ENCODE measurements at regions not wholly inside any gene's neighbourhood (a gene's known extent, or its start where the extent isn't known, plus 50 kb on each side); places are given as distances from the start of the nearest gene placed in this dataset.
"Not testable (repeated sequence)": the region's sequence is repeated elsewhere in the genome, so short reads cannot be mapped to it uniquely, and the experiment has no call there.

DNA sequence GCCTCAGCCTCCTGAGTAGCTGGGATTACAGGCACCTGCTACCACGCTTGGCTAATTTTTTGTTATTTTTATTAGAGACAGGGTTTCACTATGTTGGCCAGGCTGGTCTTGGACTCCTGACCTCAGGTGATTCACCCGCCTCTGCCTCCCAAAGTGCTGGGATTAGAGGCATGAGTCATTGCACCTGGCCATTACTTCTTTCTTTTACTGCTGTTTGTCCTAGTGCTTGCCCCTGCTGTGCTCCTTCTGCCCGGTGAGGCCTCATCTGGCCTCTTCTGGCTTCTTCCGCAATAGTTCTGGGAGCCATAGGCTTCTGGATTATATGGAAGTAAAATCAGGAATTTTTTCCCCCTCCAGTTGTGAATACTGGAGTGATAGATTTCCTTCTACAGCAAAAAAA, 266.3 kb downstream of the STIM2 start:
- H3K9me3 ChIP-seq (ENCODE audit: low read length); H3K27me3 ChIP-seq (ENCODE audit: insufficient read depth, low read length, poor library complexity, severe bottlenecking); H3K4me3 ChIP-seq (ENCODE audit: low read length); H3K4me1 ChIP-seq (ENCODE audit: insufficient read depth, low read length); H3K27ac Mint-ChIP-seq; H3K36me3 ChIP-seq (ENCODE audit: insufficient read depth, low read length); H3K36me3 Mint-ChIP-seq; DNase-seq; POLR2A ChIA-PET; H3K4me1 Mint-ChIP-seq; H3K27ac ChIP-seq (ENCODE audit: low read depth, low read length); H3K27me3 Mint-ChIP-seq; H3K9me3 Mint-ChIP-seq; CTCF ChIA-PET; H3K4me3 Mint-ChIP-seq: not testable (repeated sequence)

DNA sequence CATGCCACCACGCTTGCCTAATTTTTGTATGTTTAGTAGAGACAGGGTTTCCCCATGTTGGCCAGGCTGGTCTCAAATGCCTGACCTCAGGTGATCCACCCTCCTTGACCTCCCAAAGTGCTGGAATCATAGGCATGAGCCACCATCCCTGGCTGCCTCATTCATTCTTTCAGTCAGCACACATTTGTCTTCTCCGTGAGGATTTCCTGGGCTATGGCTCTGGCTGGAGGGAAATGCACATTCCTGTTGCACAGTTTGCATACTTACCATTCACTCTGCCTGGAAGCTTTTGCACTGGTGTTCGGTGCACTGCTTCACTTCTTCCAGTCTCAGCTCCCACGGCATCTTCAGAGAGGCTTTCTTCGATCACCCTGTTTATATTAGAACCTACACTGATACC, 267.8 kb downstream of the STIM2 start:
- H3K4me3 Mint-ChIP-seq, result no peak overlapping the region
- Histone ChIP-seq H3K27me3 (ENCODE audit: insufficient read depth, low read length, poor library complexity, severe bottlenecking) (no peaks in the 10 kb centered on the region), H3K9me3 (ENCODE audit: low read length) (no peaks in the 10 kb centered on the region), H3K4me1 (ENCODE audit: insufficient read depth, low read length) (no peaks in the 10 kb centered on the region), H3K36me3 (ENCODE audit: insufficient read depth, low read length) (no peaks in the 10 kb centered on the region), H3K27ac (ENCODE audit: low read depth, low read length) (no peak overlapping the region), H3K4me3 (ENCODE audit: low read length) (no peak overlapping the region)
- peaks cover 5 to 7% of the 10 kb centered on the region in 2 donors for H3K27me3 Mint-ChIP-seq
- H3K4me1 Mint-ChIP-seq, result no peaks in the 10 kb centered on the region
- H3K9me3 Mint-ChIP-seq, result peaks cover 0 to 5% (median 2%) of the 10 kb centered on the region in 5 donors
- CTCF ChIA-PET, result no interaction called here
- no peak for DNase-seq
- H3K27ac Mint-ChIP-seq, result no peak overlapping the region
- POLR2A ChIA-PET, result no interaction called here
- H3K36me3 Mint-ChIP-seq, result no peaks in the 10 kb centered on the region

DNA sequence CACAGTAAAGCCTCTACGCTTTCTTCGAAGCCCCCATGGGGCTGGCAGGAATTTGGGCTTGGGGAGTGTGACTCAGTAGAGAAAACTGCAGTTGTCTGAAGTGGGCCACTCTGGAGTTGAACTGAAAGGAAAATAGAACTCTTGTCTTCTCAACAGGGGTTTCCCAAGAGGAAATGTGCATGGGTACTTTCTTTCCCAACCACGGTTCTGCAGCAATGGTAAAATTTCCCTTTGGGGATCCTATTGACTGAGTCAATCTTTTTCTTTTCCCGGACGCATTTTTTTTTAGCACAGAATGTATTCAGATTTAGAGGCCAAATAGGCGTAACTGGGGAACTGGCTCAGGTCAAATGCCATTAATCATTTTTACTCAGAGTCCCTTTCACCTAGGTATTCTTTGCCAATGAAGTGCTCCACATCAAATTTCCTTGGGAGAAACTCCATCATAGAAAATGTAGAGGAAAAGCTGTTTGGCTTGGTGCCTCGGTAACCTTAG, 269.3 kb downstream of the STIM2 start:
- Mint-ChIP-seq H3K36me3 (no peaks in the 10 kb centered on the region), H3K27me3 (peaks cover 6 to 7% of the 10 kb centered on the region in 2 donors), H3K4me3 (no peak overlapping the region), H3K4me1 (no peaks in the 10 kb centered on the region), H3K9me3 (peaks cover 4 to 15% (median 10%) of the 10 kb centered on the region in 5 donors), H3K27ac (no peak overlapping the region)
- Histone ChIP-seq H3K4me1 (ENCODE audit: insufficient read depth, low read length) (no peaks in the 10 kb centered on the region), H3K4me3 (ENCODE audit: low read length) (no peak overlapping the region), H3K9me3 (ENCODE audit: low read length) (no peaks in the 10 kb centered on the region), H3K36me3 (ENCODE audit: insufficient read depth, low read length) (no peaks in the 10 kb centered on the region), H3K27ac (ENCODE audit: low read depth, low read length) (no peak overlapping the region), H3K27me3 (ENCODE audit: insufficient read depth, low read length, poor library complexity, severe bottlenecking) (no peaks in the 10 kb centered on the region)
- no peak for DNase-seq
- ChIA-PET CTCF (no interaction called here), POLR2A (no interaction called here)

DNA sequence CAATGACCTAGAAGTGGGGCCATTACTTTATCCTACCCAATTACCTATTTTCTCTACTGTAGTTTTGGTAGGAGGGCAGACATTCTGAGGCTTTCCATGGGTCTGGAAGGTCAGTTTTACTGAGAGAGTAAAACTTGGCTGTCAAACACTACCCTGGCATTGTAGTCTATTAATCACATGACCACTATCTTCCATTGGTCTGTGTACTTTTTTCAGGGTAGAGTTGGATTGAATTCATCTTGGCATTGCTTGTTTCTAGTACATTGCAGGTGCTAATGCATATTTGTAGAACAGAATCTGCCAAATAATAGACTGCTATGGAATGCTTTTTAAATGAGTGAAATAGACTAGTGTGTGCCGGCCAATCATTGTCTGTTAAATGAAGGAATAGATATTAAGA, 271.9 kb downstream of the STIM2 start:
- H3K9me3 ChIP-seq (ENCODE audit: low read length), result no peaks in the 10 kb centered on the region
- no peak for DNase-seq
- no peak overlapping the region for H3K27ac ChIP-seq (ENCODE audit: low read depth, low read length)
- ChIA-PET CTCF (no interaction called here), POLR2A (no interaction called here)
- Mint-ChIP-seq H3K4me3 (no peak overlapping the region), H3K27ac (no peak overlapping the region), H3K27me3 (peaks cover 6 to 7% of the 10 kb centered on the region in 2 donors), H3K4me1 (no peaks in the 10 kb centered on the region), H3K9me3 (peaks cover 4 to 30% (median 10%) of the 10 kb centered on the region in 5 donors), H3K36me3 (no peaks in the 10 kb centered on the region)
- no peak overlapping the region for H3K4me3 ChIP-seq (ENCODE audit: low read length)
- no peaks in the 10 kb centered on the region for H3K36me3 ChIP-seq (ENCODE audit: insufficient read depth, low read length)
- H3K27me3 ChIP-seq (ENCODE audit: insufficient read depth, low read length, poor library complexity, severe bottlenecking), result no peaks in the 10 kb centered on the region
- no peaks in the 10 kb centered on the region for H3K4me1 ChIP-seq (ENCODE audit: insufficient read depth, low read length)

DNA sequence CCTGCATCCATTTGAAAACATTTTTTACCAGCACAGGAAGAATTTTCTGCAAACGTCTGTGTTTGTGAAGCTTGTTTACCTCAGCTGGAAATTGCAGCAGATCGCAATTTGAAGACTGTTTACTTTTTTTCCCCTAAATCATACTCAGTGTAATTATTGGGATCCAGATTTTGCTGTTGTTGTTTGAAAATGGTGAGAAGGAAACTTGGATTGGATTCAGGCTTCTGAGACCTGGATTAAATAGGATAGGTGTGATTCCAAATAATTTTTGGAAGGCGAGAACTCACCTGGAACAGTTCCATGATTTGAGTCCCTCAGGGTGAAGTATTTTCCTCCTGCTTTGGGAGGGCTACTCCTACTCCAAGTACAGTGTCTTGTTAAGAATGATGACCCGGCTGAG, 279.8 kb downstream of the STIM2 start:
- peaks cover 0 to 10% (median 3%) of the 10 kb centered on the region in 5 donors for H3K9me3 Mint-ChIP-seq
- Histone ChIP-seq H3K36me3 (ENCODE audit: insufficient read depth, low read length) (no peaks in the 10 kb centered on the region), H3K27me3 (ENCODE audit: insufficient read depth, low read length, poor library complexity, severe bottlenecking) (no peaks in the 10 kb centered on the region), H3K4me1 (ENCODE audit: insufficient read depth, low read length) (no peaks in the 10 kb centered on the region), H3K4me3 (ENCODE audit: low read length) (no peak overlapping the region), H3K27ac (ENCODE audit: low read depth, low read length) (no peak overlapping the region), H3K9me3 (ENCODE audit: low read length) (no peaks in the 10 kb centered on the region)
- no peak overlapping the region for H3K4me3 Mint-ChIP-seq
- H3K27ac Mint-ChIP-seq, result no peak overlapping the region
- H3K36me3 Mint-ChIP-seq, result no peaks in the 10 kb centered on the region
- peaks cover 0 to 3% of the 10 kb centered on the region in 2 donors for H3K27me3 Mint-ChIP-seq
- ChIA-PET POLR2A (no interaction called here), CTCF (no interaction called here)
- no peaks in the 10 kb centered on the region for H3K4me1 Mint-ChIP-seq
- no peak for DNase-seq

DNA sequence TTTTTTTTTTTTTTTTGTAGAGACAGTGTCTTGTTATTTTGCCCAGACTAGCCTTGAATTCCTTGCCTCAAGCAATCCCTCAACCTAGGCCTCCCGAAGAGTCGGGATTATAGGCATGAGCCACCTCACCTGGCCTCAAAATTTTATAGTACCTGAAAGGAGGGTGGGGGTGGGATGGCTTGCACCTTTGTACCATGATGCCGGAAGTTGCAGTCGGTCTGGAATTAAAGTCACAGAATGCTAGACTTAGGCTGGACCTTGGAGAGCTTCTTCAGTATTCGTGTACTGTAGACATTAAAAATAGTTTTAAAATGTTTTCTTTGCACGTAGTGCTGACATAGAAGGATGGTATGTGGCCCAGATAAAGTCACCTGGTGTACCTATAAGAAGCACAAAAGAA, 280.9 kb downstream of the STIM2 start:
- Mint-ChIP-seq H3K27me3 (peaks cover 0 to 7% of the 10 kb centered on the region in 2 donors), H3K4me3 (no peak overlapping the region), H3K36me3 (no peaks in the 10 kb centered on the region), H3K27ac (no peak overlapping the region), H3K9me3 (peaks cover 0 to 4% (median 2%) of the 10 kb centered on the region in 5 donors), H3K4me1 (no peaks in the 10 kb centered on the region)
- Histone ChIP-seq H3K27me3 (ENCODE audit: insufficient read depth, low read length, poor library complexity, severe bottlenecking) (no peaks in the 10 kb centered on the region), H3K4me3 (ENCODE audit: low read length) (no peak overlapping the region), H3K27ac (ENCODE audit: low read depth, low read length) (no peak overlapping the region), H3K36me3 (ENCODE audit: insufficient read depth, low read length) (no peaks in the 10 kb centered on the region), H3K4me1 (ENCODE audit: insufficient read depth, low read length) (no peaks in the 10 kb centered on the region), H3K9me3 (ENCODE audit: low read length) (no peaks in the 10 kb centered on the region)
- DNase-seq, result no peak
- ChIA-PET POLR2A (no interaction called here), CTCF (no interaction called here)

DNA sequence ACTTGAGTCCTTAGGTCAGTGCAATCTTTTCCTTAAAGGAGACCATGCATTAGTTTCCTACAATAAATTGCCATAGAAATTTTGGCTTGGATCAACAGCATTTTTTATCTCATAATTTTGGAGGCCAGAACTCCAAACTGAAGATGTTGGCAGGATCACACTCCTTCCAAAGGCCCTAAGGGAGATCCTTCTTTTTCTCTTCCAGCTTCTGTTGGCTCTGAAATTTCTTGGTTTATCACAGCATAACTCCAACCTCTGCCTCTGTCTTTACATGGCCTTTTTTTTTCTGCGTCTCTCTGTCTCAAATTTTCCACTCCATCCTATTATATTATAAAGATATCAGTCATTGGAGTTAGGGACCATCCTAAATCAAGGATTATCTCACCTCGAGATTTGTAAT, 282.2 kb downstream of the STIM2 start:
- Mint-ChIP-seq H3K27ac (no peak overlapping the region), H3K4me3 (no peak overlapping the region), H3K9me3 (peaks cover 0 to 4% (median 3%) of the 10 kb centered on the region in 5 donors), H3K27me3 (peaks cover 0 to 7% of the 10 kb centered on the region in 2 donors), H3K36me3 (no peaks in the 10 kb centered on the region), H3K4me1 (no peaks in the 10 kb centered on the region)
- H3K9me3 ChIP-seq (ENCODE audit: low read length), result no peaks in the 10 kb centered on the region
- CTCF ChIA-PET, result no interaction called here
- no peaks in the 10 kb centered on the region for H3K4me1 ChIP-seq (ENCODE audit: insufficient read depth, low read length)
- no peaks in the 10 kb centered on the region for H3K36me3 ChIP-seq (ENCODE audit: insufficient read depth, low read length)
- POLR2A ChIA-PET, result no interaction called here
- H3K4me3 ChIP-seq (ENCODE audit: low read length), result no peak overlapping the region
- no peak for DNase-seq
- H3K27ac ChIP-seq (ENCODE audit: low read depth, low read length), result no peak overlapping the region
- no peaks in the 10 kb centered on the region for H3K27me3 ChIP-seq (ENCODE audit: insufficient read depth, low read length, poor library complexity, severe bottlenecking)

DNA sequence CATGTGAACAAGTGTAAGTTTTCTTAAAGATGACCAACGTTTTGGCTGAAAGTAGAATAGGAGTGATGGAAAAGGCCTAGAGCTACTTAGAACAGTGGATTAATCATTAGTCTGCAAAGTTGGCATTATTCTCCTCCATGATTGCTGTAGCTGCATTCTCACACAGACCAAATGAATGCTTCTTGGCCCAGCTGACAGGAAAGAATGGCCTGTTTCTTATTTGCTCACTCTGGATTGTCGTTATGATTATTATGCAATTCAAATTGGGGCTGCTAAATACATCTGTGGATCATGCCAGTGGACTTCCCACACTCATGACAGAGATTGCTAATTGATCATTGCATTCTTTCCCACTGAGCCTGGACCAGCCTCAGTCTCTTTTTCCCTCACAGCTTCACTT, 285.0 kb downstream of the STIM2 start:
- no peaks in the 10 kb centered on the region for H3K4me1 Mint-ChIP-seq
- Histone ChIP-seq H3K36me3 (ENCODE audit: insufficient read depth, low read length) (no peaks in the 10 kb centered on the region), H3K4me1 (ENCODE audit: insufficient read depth, low read length) (no peaks in the 10 kb centered on the region), H3K9me3 (ENCODE audit: low read length) (no peaks in the 10 kb centered on the region), H3K27me3 (ENCODE audit: insufficient read depth, low read length, poor library complexity, severe bottlenecking) (no peaks in the 10 kb centered on the region), H3K4me3 (ENCODE audit: low read length) (no peak overlapping the region), H3K27ac (ENCODE audit: low read depth, low read length) (no peak overlapping the region)
- no peak overlapping the region for H3K27ac Mint-ChIP-seq
- peaks cover 0 to 3% (median 2%) of the 10 kb centered on the region in 5 donors for H3K9me3 Mint-ChIP-seq
- peaks cover 1 to 7% of the 10 kb centered on the region in 2 donors for H3K27me3 Mint-ChIP-seq
- no peaks in the 10 kb centered on the region for H3K36me3 Mint-ChIP-seq
- ChIA-PET POLR2A (no interaction called here), CTCF (interaction anchor here (0.6 kb wide), 1 partner anchor 1040 kb away, joined by 3 read pairs; no protein-coding TSS in a partner anchor)
- no peak for DNase-seq
- H3K4me3 Mint-ChIP-seq, result no peak overlapping the region
